ENCODE measurements at regions not wholly inside any gene's neighbourhood (a gene's known extent, or its start where the extent isn't known, plus 50 kb on each side); places are given as distances from the start of the nearest gene placed in this dataset.

- TF ChIP-seq CTCF (IDR thresholded peaks at IDR 0.05) (peak; percentile 71), EZH2 (IDR thresholded peaks at IDR 0.05; ENCODE audit: borderline replicate concordance, insufficient read depth, low read depth, low read length, poor library complexity, severe bottlenecking) (no peak)
Measured at GRCh38 chr1:78333502-78333901, 157.3 kb upstream of the PTGFR start.

Data from B cell (primary cell).